Stimulated activated CD4-positive, alpha-beta T cell treated with anti-CD3 and anti-CD28 coated beads, Interleukin-15, amount 100 ng/mL, for 24 hours (primary cell): ENCODE measurements at regions not wholly inside any gene's neighbourhood (a gene's known extent, or its start where the extent isn't known, plus 50 kb on each side); places are given as distances from the start of the nearest gene placed in this dataset.
"Not testable (repeated sequence)": the region's sequence is repeated elsewhere in the genome, so short reads cannot be mapped to it uniquely, and the experiment has no call there.

Experiments
- DNase-seq: peaks from one replicate; pipeline ENCODE4 v3.0.0-alpha.2; 2020

DNA sequence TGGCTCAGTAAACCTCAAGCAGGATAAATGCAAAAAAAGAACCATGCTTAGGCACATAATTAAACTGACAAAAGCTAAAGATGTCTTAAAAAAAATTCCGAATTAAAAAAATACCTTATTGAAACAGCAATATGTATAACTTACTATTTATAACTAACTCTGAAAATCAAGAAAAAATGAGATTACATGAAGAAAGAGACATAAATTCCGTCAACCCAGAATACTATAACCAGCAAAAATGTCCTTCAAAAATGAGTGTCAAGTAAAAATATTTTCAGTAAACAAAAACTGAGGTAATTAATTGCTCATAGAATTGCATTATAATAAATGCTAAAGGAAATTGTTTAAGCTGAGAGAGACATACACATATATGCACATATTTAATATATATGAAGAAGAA, 474.5 kb upstream of the SYT4 start:
- no peak for DNase-seq

DNA sequence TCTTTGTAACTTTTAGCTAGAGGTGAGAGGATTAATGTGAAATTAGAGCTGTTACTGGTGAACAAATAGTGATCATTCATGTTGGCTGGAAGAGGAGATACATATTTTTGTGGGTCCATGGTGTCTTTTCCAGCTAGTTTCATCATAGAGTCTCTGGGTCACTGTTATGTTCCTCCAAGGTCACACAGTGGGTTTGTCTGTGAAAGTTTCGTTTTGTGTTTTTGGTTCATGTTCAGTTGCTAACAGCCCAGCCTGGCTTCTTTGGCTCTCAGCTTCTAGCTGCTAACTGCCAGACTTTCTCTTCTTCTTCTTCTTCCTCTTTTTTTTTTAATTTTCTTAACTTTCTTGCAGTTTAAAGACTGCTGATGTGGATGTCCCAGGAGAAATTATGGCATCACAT, 480.0 kb upstream of the SYT4 start:
- DNase-seq: no peak

DNA sequence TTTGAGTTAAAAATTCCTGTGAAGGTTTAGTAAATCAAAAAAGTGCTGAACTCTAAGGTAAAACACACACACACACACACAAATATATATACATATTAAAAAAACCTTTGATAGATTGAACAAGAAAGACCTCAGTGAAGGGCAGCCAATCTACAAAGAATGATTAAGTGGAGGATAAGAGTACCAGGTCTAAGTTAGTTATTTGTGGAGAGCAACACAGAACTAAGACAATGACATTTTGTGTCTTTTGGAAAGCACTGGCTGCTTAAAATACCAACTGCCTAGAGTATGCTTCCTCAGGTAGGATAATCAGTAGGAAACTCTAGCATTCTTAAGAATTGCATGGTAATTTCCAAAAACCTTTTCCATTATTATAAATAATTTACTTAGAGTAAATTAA, 481.4 kb upstream of the SYT4 start:
- DNase-seq: no peak

DNA sequence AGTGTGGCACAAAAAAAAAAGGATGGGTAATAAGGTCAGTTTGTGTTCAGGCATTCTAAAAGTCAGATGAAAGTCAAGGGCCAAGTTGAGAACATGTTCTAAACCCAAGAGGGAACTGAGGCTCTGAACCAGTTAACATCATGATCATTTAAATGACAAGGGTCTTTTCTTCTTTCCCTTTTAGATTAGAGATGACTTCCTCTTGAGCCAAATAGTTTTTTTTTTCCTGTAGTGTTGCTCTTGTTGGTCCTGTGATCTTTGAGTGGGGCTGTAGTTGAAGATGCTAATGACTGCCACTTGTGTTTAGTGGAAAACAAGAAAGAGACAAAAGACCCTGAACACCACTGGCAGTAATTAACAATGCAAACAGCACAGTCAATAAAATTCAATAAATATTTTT, 482.7 kb upstream of the SYT4 start:
- no peak for DNase-seq

DNA sequence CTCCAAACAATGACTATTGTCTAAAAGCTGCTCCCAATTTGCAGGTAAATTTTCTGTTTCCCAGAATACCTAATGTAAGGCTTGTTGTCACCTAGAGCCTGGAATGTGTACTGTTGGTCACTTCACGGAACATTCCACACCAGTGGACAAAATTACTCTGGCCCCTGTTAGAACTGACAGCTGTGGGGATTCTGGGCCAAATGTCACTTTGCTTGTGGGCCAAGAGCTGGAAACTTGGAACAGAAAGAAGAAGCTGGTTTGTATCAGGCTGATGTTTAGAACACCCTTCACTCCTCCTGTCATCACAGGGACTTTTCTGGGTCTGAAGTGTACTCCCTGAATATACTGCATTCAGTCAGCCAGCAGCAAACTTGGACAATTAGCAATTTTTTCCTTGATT, 495.6 kb upstream of the SYT4 start:
- no peak for DNase-seq

DNA sequence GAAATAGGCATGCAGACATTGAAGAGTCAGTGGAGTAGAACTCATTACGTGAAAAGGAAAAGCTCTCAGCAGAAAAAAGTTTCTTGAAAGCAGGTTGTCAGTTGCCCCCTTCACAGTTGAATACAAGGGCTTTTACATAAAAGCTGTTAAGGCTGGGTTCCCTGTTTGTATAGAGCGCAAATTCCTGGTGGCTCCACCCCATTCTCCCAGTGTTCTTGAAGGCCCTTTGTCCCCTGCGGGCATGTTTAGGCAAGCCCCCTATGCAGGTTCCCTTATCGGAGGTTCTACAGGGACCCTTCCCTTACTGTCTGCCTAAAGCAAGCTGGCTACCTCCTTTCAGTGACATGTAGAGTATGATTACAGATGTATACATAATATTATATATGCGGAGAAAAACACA, 497.2 kb upstream of the SYT4 start:
- no peak for DNase-seq

DNA sequence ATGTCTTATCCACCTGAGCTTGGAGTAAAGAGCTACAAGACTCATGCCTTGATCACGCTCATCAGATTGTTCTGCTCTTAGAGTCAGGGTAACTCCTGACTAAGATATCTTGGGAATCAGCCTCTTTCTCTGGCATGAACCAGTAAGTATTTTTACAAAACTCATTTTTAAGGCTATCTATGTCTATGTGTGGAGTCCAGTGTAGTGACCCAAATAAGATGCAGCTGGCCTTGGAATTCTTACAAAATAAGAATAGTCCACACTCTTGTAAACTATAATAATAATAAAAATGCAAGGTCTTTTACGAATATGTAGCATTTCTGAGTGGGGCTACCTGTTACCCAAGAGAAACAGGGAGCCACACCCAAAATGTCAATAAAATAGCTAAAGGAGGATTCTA, 498.3 kb upstream of the SYT4 start:
- DNase-seq: no peak

DNA sequence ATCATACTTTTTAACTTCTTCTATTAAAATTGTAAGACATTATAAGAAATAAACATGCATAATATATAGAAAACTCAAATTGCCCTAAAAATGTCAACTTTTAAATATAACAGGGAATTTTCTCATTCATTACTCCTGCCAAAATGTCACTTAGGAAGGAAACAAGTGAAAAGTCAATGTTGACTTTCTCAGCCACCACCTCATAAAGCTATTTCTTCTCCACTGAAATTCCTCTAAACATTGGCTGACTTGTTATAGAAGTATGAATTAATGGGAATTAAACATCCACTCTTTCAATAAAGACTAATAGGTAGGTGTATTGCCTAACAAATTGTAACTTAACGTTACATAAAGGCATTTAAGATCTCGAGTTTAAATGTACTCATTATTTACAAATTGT, 499.7 kb upstream of the SYT4 start:
- no peak for DNase-seq

DNA sequence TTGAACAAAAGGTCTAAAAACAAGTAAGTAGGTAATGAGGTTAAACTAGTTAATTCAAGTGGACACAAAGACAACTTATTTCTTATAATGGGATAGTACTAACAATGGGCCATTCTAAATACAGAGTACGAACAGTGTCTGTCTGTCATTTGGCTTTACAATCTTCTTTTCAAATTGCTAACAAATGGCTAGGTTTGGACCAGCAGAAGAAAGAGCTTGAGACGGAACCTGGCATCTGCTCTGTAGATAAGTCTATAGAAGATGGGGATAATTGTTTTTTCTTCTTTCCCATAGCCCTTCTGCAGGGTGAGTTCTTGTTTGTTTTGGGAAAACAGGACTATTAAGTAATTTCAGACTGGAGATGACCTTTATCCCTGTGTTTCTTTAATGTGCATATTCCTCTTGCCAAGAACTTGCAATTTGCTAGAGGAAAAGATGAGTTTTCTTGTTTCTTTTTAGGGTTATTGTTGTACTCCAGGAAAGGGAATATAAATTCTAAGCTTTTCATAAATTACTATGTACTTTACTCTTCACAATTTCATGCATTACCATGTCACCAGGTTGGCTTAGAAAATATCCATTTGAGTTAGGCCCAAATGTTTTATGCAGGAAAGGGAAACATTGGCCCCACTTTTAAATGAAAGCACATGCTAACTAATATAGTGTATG, 500.5 kb upstream of the SYT4 start:
- DNase-seq: no peak

DNA sequence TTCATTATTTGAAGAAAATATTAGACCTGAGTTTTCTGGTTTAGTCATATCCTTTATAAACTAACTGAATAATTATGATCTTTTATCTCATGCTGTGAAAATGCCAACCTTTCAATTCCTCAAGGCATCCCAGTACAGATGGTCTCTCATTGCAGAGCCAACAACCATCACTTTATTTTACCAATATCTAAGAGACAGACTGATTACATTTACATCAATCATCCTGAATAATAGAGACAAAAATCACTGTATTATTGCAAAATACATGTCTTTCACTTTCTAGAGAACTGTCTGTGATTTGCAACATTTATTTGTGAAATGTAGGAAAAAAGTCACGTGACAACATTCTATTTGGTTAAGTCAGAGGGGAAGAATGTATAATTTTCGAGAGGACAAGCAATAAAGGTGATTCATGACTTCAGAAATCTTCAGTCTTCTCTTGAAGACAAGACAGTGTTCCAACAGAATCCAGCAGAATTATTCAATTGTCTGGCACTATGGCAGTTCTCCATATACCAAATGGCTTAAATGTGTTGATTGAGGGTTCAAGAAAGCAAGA, 503.6 kb upstream of the SYT4 start:
- DNase-seq: no peak

DNA sequence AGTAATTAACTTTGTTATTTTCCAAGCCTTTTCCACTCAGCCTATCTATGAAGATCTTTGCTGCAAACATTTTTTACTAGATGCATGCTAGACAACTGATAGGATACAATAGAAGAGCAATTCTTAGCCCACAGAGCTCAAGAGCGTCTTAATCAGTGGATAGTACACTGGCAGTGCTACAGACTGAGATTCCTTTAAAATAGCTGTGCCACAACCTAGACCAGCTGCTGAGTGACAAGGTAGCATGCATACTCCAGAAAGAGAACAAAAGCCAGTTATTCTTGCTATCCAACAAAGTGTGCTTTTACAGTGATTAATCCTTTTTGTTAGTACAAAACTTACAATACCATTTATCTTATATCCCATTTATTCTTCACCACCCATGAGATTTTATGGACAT, 507.9 kb upstream of the SYT4 start:
- no peak for DNase-seq

DNA sequence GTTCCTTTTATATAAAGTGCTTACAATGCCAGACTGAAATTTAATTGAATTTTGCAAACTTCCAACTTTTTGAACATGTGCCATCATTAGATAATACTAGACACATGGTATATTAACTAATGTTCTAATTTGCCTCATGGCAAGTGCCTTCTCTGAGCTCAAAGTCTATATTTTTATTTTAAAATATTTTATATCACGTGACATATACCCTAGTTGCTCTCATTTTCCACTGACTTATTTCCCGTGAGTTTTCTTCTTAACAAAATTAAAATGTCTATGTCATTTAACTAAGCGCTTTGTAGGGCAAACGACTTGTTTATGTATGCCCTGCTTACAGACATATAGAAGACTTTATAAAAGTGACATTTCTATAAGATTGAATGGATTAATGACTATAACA, 509.6 kb upstream of the SYT4 start:
- DNase-seq: no peak

DNA sequence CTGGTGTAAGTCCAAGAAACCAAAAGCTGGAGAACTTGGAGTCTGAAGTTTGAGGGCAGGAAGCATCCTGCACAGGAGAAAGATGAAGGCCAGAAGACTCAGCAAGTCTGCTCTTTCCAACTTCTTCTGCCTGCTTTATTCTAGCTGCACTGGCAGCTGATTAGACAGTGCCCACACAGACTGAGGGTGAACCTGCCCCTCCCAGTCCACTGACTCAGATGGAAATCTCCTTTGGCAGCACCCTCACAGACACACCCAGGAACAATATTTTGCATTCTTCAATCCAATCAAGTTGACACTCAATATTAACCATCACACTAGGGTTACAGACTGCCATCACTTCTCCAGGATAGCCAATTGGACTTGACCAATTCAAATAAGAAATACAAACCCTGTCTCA, 510.4 kb upstream of the SYT4 start:
- not testable (repeated sequence) for DNase-seq

DNA sequence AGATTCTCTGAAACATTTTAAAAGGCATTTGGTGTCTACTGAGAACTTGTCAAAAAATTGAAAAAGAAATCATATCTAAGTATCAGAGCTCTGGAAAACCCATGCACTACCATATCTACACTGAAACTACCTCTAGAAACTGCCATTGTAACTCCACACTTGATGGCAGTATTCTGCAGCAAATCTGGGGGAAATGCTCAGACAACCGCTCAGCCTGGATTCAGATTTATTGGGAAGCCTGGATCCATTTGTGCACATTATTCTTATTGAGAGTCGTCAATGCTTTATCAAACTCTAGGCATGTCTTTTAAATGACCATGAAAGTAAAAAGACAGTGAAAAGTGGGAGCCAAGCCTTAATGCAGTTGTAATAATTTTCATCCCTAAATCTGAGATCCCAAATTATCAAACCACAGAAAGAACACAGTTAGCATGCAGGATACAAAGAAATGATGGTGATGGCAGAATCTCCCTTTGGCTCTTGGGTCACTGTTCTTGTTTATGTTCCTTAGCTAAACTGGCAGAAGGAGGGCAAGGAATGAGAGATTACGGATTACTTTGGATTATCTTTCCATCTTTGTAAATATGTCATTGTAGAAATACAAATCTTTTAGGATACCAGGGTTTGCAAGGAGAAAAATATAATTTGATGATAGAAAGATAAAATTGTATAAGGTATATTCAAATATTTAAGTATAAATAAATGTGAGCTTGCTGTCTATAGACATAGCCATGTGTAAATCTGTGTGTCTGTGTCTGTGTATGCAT, 512.1 kb upstream of the SYT4 start:
- DNase-seq: no peak

DNA sequence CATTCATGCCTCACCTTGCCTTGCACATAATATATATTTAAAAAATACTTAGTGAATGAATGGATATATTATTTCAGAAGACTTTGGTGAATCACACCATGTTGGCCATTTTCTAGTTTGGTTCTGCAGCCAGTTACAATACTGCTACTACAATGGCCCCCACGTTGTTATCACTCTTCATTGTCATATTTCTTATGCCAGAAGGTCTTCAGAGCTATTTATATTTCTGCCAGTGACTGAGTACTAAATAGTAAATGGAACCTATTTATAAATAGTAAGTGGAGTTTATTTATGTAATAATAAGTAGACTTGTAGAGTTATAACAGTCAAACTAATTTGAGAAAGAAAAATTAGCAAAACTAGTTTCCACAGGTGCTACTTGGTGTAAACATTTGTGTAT, 516.6 kb upstream of the SYT4 start:
- DNase-seq: no peak

DNA sequence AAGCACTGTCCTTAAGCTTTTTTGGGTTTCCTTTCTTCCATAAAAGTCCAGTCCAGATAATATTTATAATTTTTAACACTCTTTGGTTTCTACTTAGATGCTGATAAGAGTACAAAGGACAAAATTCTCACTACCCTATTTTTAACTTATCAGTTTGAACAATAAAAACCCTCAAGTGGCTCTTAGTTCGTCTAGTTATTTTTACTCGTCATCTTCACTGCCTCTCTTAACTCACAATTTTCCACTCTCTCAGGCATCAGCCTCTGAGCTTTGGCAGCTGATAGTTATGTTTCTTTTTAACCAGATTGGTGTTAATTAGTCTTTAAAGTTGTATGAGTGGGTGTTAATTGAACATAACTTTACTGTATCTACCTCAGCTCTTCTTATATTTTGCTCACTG, 517.1 kb upstream of the SYT4 start:
- DNase-seq: no peak

DNA sequence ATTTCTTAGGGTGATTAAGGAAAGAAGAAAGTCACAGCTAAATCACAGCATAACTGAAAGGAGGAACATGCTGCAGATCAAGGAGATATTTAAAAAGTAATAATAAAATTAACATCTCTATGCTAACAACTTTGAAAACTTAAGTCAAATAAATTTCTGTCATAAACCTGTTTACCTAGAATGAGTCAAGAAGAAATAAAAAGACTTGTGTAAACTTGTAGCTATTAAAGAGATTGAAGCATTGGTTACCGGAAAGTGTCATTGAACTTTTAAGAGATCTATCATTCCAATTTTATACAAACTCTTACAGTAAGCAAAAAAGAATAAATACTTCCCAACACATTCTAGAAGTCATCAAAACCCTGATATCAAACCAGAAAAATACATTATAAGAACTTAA, 520.1 kb upstream of the SYT4 start:
- DNase-seq: no peak

DNA sequence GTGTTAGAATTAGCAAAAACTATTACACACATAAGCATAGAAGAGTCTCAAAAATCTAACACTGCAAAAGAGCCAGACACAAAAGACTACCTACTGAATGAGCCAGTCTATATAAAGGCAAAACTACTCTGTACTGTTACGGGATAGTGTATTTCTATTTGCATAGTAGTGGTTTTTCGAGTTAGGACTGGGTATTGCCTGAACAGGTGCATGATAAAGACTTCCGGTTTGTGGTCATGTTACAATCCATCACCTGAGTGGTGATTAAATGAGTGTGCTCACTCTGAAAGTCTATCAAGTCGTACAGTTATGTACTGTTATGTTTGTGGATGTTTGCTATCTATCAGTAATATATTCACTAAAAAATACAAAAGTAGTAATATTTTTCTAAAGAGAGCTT, 523.3 kb upstream of the SYT4 start:
- no peak for DNase-seq

DNA sequence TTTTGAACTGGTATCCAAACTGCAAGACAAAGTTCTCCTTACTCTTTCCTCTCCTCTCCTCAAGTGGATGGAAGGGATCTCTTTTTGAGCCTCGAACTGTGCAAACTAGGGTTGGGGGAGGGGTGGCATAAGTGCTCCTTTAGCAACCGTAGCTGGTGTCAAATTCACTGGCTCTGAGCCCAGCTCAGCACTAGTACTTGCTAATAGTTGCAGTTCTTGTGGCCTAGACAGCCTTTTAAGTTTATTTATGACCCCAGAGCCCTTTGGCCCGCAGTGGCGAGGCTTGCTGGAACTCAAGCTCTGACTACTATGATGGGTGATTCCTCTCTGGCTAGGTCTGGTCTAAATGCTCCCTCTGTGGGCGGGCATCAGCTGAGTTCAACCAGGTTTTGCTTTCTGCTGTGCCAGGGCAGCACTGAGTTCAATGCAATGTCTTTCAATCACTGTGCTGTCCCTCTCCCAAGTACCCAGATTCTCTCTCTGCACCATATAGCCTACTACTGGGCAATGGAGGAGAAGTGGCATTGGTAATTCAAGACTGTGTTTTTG, 528.4 kb upstream of the SYT4 start:
- no peak for DNase-seq

DNA sequence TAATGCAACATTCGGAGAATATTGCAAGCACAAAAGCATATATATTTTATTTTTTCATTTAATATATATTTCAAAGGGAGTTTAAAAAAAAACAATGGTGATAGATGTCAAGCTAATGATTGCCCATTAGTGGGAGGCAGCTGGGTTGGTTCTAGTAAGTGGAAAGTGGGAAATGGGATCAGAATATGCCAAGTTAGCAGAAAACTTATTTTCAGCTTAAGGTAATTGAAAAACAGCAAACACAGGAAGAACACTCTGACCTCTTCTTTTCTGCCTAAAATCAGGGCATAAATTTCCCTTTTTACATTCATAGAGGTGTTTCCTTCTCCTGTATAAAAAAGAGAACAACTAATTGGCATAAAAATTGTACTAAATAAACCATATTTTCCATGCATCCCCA, 535.3 kb upstream of the SYT4 start:
- DNase-seq: no peak

DNA sequence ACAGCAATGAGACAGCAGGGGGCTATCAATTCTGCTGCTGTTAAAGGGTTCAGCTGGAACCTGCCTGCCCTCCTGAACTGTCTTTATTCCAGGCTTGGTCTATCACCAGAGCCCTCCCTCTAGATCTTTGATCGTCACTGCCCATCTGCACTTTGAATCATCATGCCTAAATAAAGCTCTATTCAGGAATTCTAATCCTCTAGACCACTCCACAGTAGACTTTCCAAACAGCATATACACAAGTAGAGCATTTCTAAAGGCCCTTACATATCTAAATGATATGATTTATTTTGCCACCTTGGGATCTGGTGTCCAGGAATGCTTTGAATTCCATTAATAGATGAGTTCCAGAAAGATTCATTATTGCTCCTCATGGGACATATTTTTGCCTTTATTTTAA, 542.1 kb upstream of the SYT4 start:
- DNase-seq: no peak

DNA sequence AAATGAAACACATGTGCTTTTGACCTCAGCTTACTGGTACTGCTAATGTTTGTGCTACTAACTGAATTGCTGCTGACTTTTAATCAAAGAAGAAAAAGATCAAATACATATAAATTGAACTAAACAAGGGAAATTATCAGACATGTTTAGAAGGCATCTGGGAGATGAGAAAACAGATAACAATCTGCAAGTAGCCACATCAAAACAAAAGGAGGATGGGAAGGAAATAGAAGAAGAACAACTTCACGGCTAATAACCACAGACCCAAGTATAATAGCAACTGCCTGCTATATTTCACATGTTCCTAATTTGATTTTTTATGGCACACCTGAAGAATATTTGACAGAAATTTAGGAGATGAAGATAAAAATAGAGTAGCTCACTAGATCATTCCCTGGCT, 542.6 kb upstream of the SYT4 start:
- no peak for DNase-seq

DNA sequence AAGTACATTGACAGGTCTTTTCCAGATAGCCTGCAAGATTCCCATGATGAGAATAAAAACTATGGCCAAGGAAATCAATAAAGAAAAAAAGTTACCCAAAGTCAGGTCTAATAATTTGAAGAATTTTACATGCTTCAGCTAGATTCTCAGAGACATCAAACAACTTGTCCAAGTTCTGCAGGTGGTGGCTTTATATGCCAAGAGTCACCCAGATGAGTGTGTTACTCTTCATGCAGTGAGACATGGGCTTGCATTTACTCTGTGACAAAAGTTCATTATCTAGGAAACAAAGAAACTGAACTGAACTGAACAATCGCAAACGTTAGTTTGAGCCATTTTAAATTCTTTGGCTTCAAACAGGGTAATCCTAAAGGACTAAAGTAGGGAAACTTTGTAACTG, 548.5 kb upstream of the SYT4 start:
- DNase-seq: no peak

DNA sequence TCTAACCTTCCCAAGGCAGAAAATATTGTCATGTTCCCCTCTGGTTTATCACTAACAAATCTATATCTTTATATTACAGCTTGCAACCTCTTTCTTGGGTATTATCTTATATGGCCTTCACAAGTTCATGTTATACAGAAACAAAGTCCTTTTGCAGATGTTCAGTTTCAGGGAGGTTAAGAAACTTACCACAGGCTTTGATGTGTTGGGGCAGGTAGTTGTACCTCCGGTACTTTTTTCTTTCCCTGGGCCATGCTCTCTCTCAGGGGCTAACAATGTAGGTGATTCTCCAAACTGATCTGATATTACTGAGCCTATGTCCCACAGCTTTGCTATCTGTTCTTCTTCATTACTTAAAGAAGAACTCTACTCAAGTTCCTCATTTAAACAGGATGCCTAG, 548.9 kb upstream of the SYT4 start:
- no peak for DNase-seq

DNA sequence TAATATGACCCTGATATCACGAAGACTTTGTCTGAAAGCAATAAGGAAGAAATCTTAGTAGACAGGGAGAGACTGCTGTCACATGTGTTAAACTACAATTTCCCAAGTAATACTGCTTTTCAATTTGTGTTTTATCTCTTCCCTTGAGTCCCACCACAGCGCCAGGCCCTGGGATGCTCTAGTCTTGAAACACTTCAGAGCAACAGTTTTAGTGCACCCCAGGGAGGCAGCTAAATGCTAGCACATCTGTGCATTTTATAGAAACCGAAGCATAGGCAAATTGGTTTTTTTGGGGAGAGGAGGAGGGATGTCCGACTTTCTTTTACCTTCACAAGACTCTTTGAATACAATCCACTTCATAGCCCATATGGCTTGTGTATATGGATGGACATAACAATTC, 550.0 kb upstream of the SYT4 start:
- DNase-seq: no peak
